HL-60 (cell line): ENCODE measurements at regions not wholly inside any gene's neighbourhood (a gene's known extent, or its start where the extent isn't known, plus 50 kb on each side); places are given as distances from the start of the nearest gene placed in this dataset.
"Not testable (repeated sequence)": the region's sequence is repeated elsewhere in the genome, so short reads cannot be mapped to it uniquely, and the experiment has no call there.

Experiments
- DNase-seq, 2 experiments: peaks; one replicate each; pipeline ENCODE4 v3.0.0-alpha.2; 2010 to 2020; ENCODE audit warnings: low read depth in 1 of 2, low spot score in 1 of 2
- H3K27ac ChIP-seq: fragments of 250-450 bp; sonication (Bioruptor Pico); replicated peaks from 2 replicates; pipeline ENCODE4 v1.5.1; 2020; ENCODE audit warnings: mild to moderate bottlenecking, moderate library complexity
- H3K27me3 ChIP-seq: fragments of 250-450 bp; sonication (Bioruptor Pico); 2 replicates; pipeline ENCODE4 v1.5.1; 2021; ENCODE audit warnings: mild to moderate bottlenecking, moderate library complexity; ENCODE audit not compliant: insufficient read depth, poor library complexity, severe bottlenecking
- H3K4me3 ChIP-seq: replicated peaks from 2 replicates; pipeline ENCODE4 v1.5.1; 2011; ENCODE audit warnings: mild to moderate bottlenecking, control low read depth, low read length; ENCODE audit not compliant: insufficient read depth
- GABPA ChIP-seq: IDR thresholded peaks from 2 replicates; pipeline ENCODE4 v1.6.1; 2012; ENCODE audit warnings: low read depth
- POLR2AphosphoS5 ChIP-seq: IDR thresholded peaks from 2 replicates; pipeline ENCODE4 v1.6.1; 2012; ENCODE audit warnings: low read depth
- SPI1 ChIP-seq: IDR thresholded peaks from 2 replicates; pipeline ENCODE4 v1.6.1; 2012; ENCODE audit warnings: low read depth, mild to moderate bottlenecking, borderline replicate concordance
- TF ChIP-seq, protein P1 (sequence below): IDR thresholded peaks from one replicate; pipeline ENCODE4 v1.5.1; 2011; ENCODE audit warnings: low read length, control low read depth, inconsistent platforms; ENCODE audit not compliant: insufficient read depth
- TF ChIP-seq, protein P2 (sequence below): IDR thresholded peaks from 2 replicates; pipeline ENCODE4 v1.6.1; 2012; ENCODE audit warnings: low read depth; ENCODE audit not compliant: insufficient replicate concordance

DNA sequence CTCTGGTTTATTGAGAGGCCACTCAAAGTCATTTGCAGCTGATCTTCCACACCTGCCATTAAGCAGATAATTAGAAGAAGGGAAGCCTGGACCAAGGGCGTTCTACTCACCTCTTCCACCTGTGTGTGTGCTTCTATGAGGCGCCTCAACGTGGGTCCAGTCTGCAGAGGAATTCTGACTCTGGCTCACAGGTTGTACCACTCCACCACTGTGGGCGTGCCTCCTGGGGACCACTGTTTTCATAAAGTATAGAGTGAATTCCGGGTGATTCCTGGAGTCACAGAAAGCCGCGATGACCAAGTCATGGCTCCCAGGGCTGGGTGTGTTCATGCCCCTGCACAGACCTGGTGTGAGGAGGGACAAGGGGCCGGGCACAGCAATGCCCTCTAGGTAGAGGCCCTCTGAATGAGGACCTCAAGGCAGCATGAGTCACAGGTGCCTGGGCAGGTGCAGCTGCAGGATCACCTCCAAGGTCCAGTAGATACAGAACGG, 408.3 kb upstream of the MGMT start:
- H3K4me3 ChIP-seq = no peak overlapping the region
- no peak for DNase-seq
- no peaks in the 10 kb centered on the region for H3K27me3 ChIP-seq
- no peak overlapping the region for H3K27ac ChIP-seq
- TF ChIP-seq SPI1 (no peak), POLR2AphosphoS5 (no peak), GABPA (no peak)
- TF ChIP-seq, protein P1, sequence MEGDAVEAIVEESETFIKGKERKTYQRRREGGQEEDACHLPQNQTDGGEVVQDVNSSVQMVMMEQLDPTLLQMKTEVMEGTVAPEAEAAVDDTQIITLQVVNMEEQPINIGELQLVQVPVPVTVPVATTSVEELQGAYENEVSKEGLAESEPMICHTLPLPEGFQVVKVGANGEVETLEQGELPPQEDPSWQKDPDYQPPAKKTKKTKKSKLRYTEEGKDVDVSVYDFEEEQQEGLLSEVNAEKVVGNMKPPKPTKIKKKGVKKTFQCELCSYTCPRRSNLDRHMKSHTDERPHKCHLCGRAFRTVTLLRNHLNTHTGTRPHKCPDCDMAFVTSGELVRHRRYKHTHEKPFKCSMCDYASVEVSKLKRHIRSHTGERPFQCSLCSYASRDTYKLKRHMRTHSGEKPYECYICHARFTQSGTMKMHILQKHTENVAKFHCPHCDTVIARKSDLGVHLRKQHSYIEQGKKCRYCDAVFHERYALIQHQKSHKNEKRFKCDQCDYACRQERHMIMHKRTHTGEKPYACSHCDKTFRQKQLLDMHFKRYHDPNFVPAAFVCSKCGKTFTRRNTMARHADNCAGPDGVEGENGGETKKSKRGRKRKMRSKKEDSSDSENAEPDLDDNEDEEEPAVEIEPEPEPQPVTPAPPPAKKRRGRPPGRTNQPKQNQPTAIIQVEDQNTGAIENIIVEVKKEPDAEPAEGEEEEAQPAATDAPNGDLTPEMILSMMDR = no peak
- TF ChIP-seq, protein P2, sequence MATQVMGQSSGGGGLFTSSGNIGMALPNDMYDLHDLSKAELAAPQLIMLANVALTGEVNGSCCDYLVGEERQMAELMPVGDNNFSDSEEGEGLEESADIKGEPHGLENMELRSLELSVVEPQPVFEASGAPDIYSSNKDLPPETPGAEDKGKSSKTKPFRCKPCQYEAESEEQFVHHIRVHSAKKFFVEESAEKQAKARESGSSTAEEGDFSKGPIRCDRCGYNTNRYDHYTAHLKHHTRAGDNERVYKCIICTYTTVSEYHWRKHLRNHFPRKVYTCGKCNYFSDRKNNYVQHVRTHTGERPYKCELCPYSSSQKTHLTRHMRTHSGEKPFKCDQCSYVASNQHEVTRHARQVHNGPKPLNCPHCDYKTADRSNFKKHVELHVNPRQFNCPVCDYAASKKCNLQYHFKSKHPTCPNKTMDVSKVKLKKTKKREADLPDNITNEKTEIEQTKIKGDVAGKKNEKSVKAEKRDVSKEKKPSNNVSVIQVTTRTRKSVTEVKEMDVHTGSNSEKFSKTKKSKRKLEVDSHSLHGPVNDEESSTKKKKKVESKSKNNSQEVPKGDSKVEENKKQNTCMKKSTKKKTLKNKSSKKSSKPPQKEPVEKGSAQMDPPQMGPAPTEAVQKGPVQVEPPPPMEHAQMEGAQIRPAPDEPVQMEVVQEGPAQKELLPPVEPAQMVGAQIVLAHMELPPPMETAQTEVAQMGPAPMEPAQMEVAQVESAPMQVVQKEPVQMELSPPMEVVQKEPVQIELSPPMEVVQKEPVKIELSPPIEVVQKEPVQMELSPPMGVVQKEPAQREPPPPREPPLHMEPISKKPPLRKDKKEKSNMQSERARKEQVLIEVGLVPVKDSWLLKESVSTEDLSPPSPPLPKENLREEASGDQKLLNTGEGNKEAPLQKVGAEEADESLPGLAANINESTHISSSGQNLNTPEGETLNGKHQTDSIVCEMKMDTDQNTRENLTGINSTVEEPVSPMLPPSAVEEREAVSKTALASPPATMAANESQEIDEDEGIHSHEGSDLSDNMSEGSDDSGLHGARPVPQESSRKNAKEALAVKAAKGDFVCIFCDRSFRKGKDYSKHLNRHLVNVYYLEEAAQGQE = no peak

DNA sequence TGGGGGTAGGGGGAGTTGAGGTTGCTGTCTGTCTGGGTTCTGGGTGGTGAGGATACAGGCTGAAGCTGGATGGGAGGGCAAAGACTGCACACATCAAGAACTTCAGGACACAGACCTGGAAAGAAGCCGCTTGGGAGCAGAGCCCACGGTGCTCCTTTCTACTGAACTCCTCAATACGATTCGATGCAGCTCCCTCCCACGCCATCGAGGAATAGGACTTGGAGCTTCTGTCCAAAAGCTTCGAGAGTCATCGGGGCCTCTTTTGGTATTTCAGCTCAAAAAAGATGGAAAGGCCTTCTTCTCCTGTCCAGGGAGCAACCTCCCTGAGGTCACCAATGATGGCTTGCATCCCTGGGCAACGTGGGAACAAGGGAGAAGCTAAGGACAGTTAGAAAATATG, 407.1 kb upstream of the MGMT start:
- TF ChIP-seq, protein P1 = no peak
- TF ChIP-seq POLR2AphosphoS5 (no peak), SPI1 (no peak)
- H3K4me3 ChIP-seq = no peak overlapping the region
- no peak overlapping the region for H3K27ac ChIP-seq
- DNase-seq = no peak
- no peaks in the 10 kb centered on the region for H3K27me3 ChIP-seq

DNA sequence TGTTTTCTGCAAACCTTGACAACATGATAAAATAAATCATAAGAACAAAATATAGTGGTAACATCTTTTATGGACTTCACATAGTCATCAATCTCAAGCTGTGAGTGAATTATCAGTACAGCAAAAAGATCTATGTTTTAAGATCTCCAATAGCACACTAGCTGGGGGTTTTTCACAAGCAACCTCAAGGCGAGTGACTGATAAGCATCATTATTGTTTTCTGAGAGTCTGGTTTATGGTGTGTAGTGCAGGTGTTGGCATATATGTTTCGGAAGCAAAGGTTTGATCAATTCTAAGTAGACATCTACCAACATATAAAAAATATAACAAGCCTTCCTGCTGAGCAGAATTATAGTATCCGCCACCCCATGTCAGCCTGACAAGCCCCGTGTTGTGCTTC, 403.8 kb upstream of the MGMT start:
- H3K4me3 ChIP-seq = no peak overlapping the region
- no peak for DNase-seq
- TF ChIP-seq, protein P1 = no peak
- H3K27me3 ChIP-seq = no peaks in the 10 kb centered on the region
- no peak overlapping the region for H3K27ac ChIP-seq

DNA sequence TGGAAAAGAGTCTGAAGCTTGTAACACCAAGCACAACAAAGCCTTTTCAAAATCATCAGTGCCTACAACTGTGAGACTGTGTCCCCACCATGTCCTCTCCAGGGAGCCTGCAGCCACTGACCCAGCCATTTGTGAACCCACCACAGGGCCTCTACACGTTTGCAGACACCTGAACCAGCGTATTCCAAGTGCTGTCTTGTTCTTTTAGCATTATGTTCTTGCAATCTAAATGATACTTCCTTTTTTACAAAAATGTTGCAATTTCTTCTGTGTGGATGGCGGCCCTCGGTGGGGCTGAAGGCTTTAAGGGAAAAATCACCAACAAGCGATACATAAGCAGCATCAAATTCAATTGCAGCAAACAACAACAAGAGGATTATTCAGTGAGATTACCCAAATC, 403.2 kb upstream of the MGMT start:
- no peak overlapping the region for H3K4me3 ChIP-seq
- no peak for DNase-seq
- TF ChIP-seq, protein P1 = no peak
- TF ChIP-seq SPI1 (no peak), GABPA (no peak), POLR2AphosphoS5 (no peak)
- TF ChIP-seq, protein P2 = no peak
- no peaks in the 10 kb centered on the region for H3K27me3 ChIP-seq
- no peak overlapping the region for H3K27ac ChIP-seq

DNA sequence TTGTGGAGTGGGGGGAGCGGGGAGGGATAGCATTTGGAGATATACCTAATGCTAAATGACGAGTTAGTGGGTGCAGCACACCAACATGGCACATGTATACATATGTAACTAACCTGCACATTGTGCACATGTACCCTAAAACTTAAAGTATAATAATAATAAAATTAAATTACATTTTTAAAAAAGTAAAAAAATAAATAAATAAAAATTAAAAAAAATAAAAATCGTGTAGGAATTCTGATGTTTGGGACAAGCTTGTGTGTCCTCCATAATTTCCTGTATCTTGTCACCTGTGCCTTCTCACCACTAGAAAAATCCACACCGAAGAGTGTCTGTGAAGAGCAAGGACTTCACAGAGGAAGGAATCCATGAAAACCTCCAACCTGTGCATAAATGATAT, 400.5 kb upstream of the MGMT start:
- not testable (repeated sequence) for H3K4me3 ChIP-seq, H3K27me3 ChIP-seq, H3K27ac ChIP-seq, DNase-seq

DNA sequence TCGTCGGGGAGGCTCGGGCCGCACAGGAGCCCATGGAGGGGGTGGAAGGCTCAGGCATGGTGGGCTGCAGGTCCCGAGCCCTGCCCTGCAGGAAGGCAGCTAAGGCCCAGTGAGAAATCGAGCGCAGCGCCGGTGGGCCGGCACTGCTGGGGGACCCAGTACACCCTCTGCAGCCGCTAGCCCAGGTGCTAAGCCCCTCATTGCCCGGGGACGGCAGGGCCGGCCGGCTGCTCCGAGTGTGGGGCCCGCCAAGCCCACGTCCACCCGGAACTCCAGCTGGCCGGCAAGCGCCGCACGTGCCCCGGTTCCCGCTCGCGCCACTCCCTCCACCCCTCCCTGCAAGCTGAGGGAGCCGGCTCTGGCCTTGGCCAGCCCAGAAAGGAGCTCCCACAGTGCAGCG, 395.6 kb upstream of the MGMT start:
- not testable (repeated sequence) for DNase-seq, H3K27ac ChIP-seq, H3K4me3 ChIP-seq

More for the DNA sequence above, 395.6 kb upstream of the MGMT start:
- H3K27me3 ChIP-seq = not testable (repeated sequence)
